ENCODE measurements at regions not wholly inside any gene's neighbourhood (a gene's known extent, or its start where the extent isn't known, plus 50 kb on each side); places are given as distances from the start of the nearest gene placed in this dataset.

DNA sequence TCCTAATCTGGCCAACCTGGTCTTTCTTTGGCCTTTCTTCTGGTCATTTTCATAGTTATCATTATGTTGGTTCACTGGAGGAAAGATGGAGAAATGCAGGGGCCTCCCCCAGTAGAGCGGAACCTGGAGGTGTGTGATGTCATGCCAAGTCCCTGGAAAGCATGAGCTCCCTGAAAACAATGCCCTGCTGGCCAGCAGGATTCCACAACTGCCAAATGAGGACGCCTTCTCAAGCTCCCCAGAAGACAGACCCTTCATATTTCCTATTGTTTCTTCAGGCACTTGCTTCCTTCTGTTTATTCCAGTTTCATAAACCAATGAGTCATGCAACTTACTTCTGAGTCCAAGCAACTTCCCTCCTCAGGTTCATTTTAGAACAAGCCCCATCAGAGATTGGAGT, 339.0 kb downstream of the GATA3 start:
- TF ChIP-seq, protein P1, sequence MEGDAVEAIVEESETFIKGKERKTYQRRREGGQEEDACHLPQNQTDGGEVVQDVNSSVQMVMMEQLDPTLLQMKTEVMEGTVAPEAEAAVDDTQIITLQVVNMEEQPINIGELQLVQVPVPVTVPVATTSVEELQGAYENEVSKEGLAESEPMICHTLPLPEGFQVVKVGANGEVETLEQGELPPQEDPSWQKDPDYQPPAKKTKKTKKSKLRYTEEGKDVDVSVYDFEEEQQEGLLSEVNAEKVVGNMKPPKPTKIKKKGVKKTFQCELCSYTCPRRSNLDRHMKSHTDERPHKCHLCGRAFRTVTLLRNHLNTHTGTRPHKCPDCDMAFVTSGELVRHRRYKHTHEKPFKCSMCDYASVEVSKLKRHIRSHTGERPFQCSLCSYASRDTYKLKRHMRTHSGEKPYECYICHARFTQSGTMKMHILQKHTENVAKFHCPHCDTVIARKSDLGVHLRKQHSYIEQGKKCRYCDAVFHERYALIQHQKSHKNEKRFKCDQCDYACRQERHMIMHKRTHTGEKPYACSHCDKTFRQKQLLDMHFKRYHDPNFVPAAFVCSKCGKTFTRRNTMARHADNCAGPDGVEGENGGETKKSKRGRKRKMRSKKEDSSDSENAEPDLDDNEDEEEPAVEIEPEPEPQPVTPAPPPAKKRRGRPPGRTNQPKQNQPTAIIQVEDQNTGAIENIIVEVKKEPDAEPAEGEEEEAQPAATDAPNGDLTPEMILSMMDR (IDR thresholded peaks at IDR 0.05), result no peak
- TF ChIP-seq POLR2A (IDR thresholded peaks at IDR 0.05), result no peak

Measured in esophagus squamous epithelium (tissue), 4 donors.